ENCODE measurements at regions not wholly inside any gene's neighbourhood (a gene's known extent, or its start where the extent isn't known, plus 50 kb on each side); places are given as distances from the start of the nearest gene placed in this dataset.

- DNase-seq (ENCODE audit: low read depth), result no peak
These were observed 143.3 kb upstream of the KLHL29 start for GRCh38 chr2:23241611-23242245.

GRCh38 chr2:23243073-23243659, 141.8 kb upstream of the KLHL29 start:
- DNase-seq (ENCODE audit: low read depth), result no peak

- DNase-seq (ENCODE audit: low read depth), result no peak
These were observed 140.4 kb upstream of the KLHL29 start for GRCh38 chr2:23244617-23245016.

GRCh38 chr2:23246992-23247683, 137.8 kb upstream of the KLHL29 start:
- DNase-seq (ENCODE audit: low read depth), result no peak

GRCh38 chr2:23248667-23249066, 136.3 kb upstream of the KLHL29 start:
- no peak for DNase-seq (ENCODE audit: low read depth)

GRCh38 chr2:23249348-23249747, 135.6 kb upstream of the KLHL29 start:
- DNase-seq (ENCODE audit: low read depth), result no peak

GRCh38 chr2:23250371-23250770, 134.6 kb upstream of the KLHL29 start:
- DNase-seq (ENCODE audit: low read depth), result no peak

- DNase-seq (ENCODE audit: low read depth), result no peak
These were observed 128.3 kb upstream of the KLHL29 start for GRCh38 chr2:23256643-23257042.

GRCh38 chr2:23260621-23261020, 124.4 kb upstream of the KLHL29 start:
- DNase-seq (ENCODE audit: low read depth), result no peak

- DNase-seq (ENCODE audit: low read depth), result no peak
These were observed 116.3 kb upstream of the KLHL29 start for GRCh38 chr2:23268467-23269263.

GRCh38 chr2:23269747-23270146, 115.2 kb upstream of the KLHL29 start:
- no peak for DNase-seq (ENCODE audit: low read depth)

GRCh38 chr2:23270810-23271209, 114.2 kb upstream of the KLHL29 start:
- no peak for DNase-seq (ENCODE audit: low read depth)

- no peak for DNase-seq (ENCODE audit: low read depth)
These were observed 113.7 kb upstream of the KLHL29 start for GRCh38 chr2:23271230-23271629.

GRCh38 chr2:23273786-23274185, 111.2 kb upstream of the KLHL29 start:
- no peak for DNase-seq (ENCODE audit: low read depth)

- DNase-seq (ENCODE audit: low read depth), result no peak
These were observed 104.6 kb upstream of the KLHL29 start for GRCh38 chr2:23280401-23280800.

- DNase-seq (ENCODE audit: low read depth), result no peak
These were observed 101.3 kb upstream of the KLHL29 start for GRCh38 chr2:23283653-23284052.

- DNase-seq (ENCODE audit: low read depth), result no peak
These were observed 99.7 kb upstream of the KLHL29 start for GRCh38 chr2:23285091-23285800.

- no peak for DNase-seq (ENCODE audit: low read depth)
These were observed 98.8 kb upstream of the KLHL29 start for GRCh38 chr2:23286031-23286757.

- no peak for DNase-seq (ENCODE audit: low read depth)
These were observed 97.9 kb upstream of the KLHL29 start for GRCh38 chr2:23286758-23287704.

- DNase-seq (ENCODE audit: low read depth), result no peak
These were observed 95.3 kb upstream of the KLHL29 start for GRCh38 chr2:23289671-23290070.

Measured in stimulated activated CD8-positive, alpha-beta memory T cell treated with anti-CD3 and anti-CD28 coated beads, Interleukin-12 subunit alpha, Interleukin-12 subunit beta, amount 100 ng/mL, for 1 hour (primary cell).